Smooth muscle cell (in vitro differentiated cells): ENCODE measurements at regions not wholly inside any gene's neighbourhood (a gene's known extent, or its start where the extent isn't known, plus 50 kb on each side); places are given as distances from the start of the nearest gene placed in this dataset.

ENCODE experiments used
- DNase-seq: peaks from one replicate; lab custom pipeline; 2025; ENCODE audit not compliant: unreplicated experiment; lab: John Stamatoyannopoulos, UW
- H2AFZ ChIP-seq: fragments of 200-600 bp; sonication (generic); 2 replicates; pipeline ENCODE4 v1.6.0; 2016; ENCODE audit warnings: antibody characterized with exemption, low read depth, mild to moderate bottlenecking
- H3F3A ChIP-seq: fragments of 200-600 bp; sonication (generic); 2 replicates; pipeline ENCODE4 v1.6.0; 2017; ENCODE audit warnings: antibody characterized with exemption, low read depth
- H3K27ac ChIP-seq: fragments of 200-600 bp; sonication (generic); 2 replicates; pipeline ENCODE4 v1.5.1; 2016; ENCODE audit warnings: low read depth, mild to moderate bottlenecking
- H3K27me3 ChIP-seq: fragments of 200-600 bp; sonication (generic); 2 replicates; pipeline ENCODE4 v1.6.1; 2016; ENCODE audit warnings: low read depth, mild to moderate bottlenecking
- H3K36me3 ChIP-seq: fragments of 200-600 bp; sonication (generic); 2 replicates; pipeline ENCODE4 v1.5.1; 2016; ENCODE audit warnings: low read depth
- H3K4me1 ChIP-seq: fragments of 200-600 bp; sonication (generic); 2 replicates; pipeline ENCODE4 v1.5.1; 2016; ENCODE audit warnings: low read depth
- H3K4me2 ChIP-seq: fragments of 200-600 bp; sonication (generic); 2 replicates; pipeline ENCODE4 v1.6.0; 2016; ENCODE audit warnings: mild to moderate bottlenecking
- H3K4me3 ChIP-seq: fragments of 200-600 bp; sonication (generic); 2 replicates; pipeline ENCODE4 v1.5.1; 2016; ENCODE audit warnings: mild to moderate bottlenecking
- H3K79me2 ChIP-seq: fragments of 200-600 bp; sonication (generic); 2 replicates; pipeline ENCODE4 v1.6.0; 2016; ENCODE audit warnings: low read depth, mild to moderate bottlenecking
- H3K9ac ChIP-seq: fragments of 200-600 bp; sonication (generic); 2 replicates; pipeline ENCODE4 v1.6.0; 2016; ENCODE audit warnings: low read depth
- H3K9me3 ChIP-seq: fragments of 200-600 bp; sonication (generic); replicated peaks from 2 replicates; pipeline ENCODE4 v1.5.1; 2016; ENCODE audit warnings: low read depth
- H4K20me1 ChIP-seq: fragments of 200-600 bp; sonication (generic); 2 replicates; pipeline ENCODE4 v1.6.0; 2016; ENCODE audit warnings: low read depth
- CTCF ChIP-seq: fragments of 200-600 bp; sonication (generic); IDR thresholded peaks from 2 replicates; pipeline ENCODE4 v1.5.1; 2017; ENCODE audit warnings: borderline replicate concordance, mild to moderate bottlenecking, antibody characterized with exemption; ENCODE audit not compliant: insufficient read depth, poor library complexity, severe bottlenecking
- WGBS: methylation state at CpG from one replicate; pipeline ENCODE4 v1.1.7; 2016; ENCODE audit warnings: low lambda C conversion rate; 5-methylcytosine and 5-hydroxymethylcytosine counted together

- H2AFZ ChIP-seq, result no peak overlapping the region
- no peaks in the 10 kb centered on the region for H3F3A ChIP-seq
- H3K36me3 ChIP-seq, result no peaks in the 10 kb centered on the region
- H3K9me3 ChIP-seq, result no peaks in the 10 kb centered on the region
- no peaks in the 10 kb centered on the region for H4K20me1 ChIP-seq
- H3K79me2 ChIP-seq, result no peaks in the 10 kb centered on the region
- no peak overlapping the region for H3K9ac ChIP-seq
- WGBS, result 78% methylated on average over 2 of the region's 2 CpGs
- H3K27ac ChIP-seq, result no peak overlapping the region
- no peak for DNase-seq
- no peak overlapping the region for H3K4me3 ChIP-seq
- no peaks in the 10 kb centered on the region for H3K27me3 ChIP-seq
- H3K4me1 ChIP-seq, result no peaks in the 10 kb centered on the region
- no peak overlapping the region for H3K4me2 ChIP-seq
- no peak for TF ChIP-seq CTCF
Measured at GRCh38 chr2:78455586-78455985, 569.9 kb upstream of the REG3G start.

- WGBS, result 82% methylated on average over 1 of the region's 1 CpG
- Histone ChIP-seq H3K4me2 (no peak overlapping the region), H3K9me3 (no peaks in the 10 kb centered on the region), H3K27ac (no peak overlapping the region), H3K36me3 (no peaks in the 10 kb centered on the region), H3K9ac (no peak overlapping the region), H3K27me3 (no peaks in the 10 kb centered on the region), H3K4me3 (no peak overlapping the region), H3K4me1 (no peaks in the 10 kb centered on the region), H3F3A (no peaks in the 10 kb centered on the region), H3K79me2 (no peaks in the 10 kb centered on the region), H2AFZ (no peak overlapping the region), H4K20me1 (no peaks in the 10 kb centered on the region)
- TF ChIP-seq CTCF, result no peak
- DNase-seq, result no peak
Measured at GRCh38 chr2:78457269-78457668, 568.2 kb upstream of the REG3G start.

GRCh38 chr2:78465707-78466106 is 559.8 kb upstream of the REG3G start:
- WGBS, result 93% methylated on average over 3 of the region's 3 CpGs
- H3K9ac ChIP-seq, result no peak overlapping the region
- H3K4me3 ChIP-seq, result no peak overlapping the region
- no peak for DNase-seq
- H3K4me1 ChIP-seq, result no peaks in the 10 kb centered on the region
- H3K36me3 ChIP-seq, result no peaks in the 10 kb centered on the region
- H3F3A ChIP-seq, result no peaks in the 10 kb centered on the region
- no peak for TF ChIP-seq CTCF
- H3K9me3 ChIP-seq, result no peaks in the 10 kb centered on the region
- no peaks in the 10 kb centered on the region for H3K27me3 ChIP-seq
- H3K4me2 ChIP-seq, result no peak overlapping the region
- no peaks in the 10 kb centered on the region for H3K79me2 ChIP-seq
- H2AFZ ChIP-seq, result no peak overlapping the region
- H4K20me1 ChIP-seq, result no peaks in the 10 kb centered on the region
- no peak overlapping the region for H3K27ac ChIP-seq

GRCh38 chr2:78476619-78477229 is 548.8 kb upstream of the REG3G start:
- Histone ChIP-seq H3K27ac (no peak overlapping the region), H3K4me2 (no peak overlapping the region), H3K79me2 (no peaks in the 10 kb centered on the region), H4K20me1 (no peaks in the 10 kb centered on the region), H3K4me1 (no peaks in the 10 kb centered on the region), H3K9me3 (no peaks in the 10 kb centered on the region), H2AFZ (no peak overlapping the region), H3K9ac (no peak overlapping the region), H3K4me3 (no peak overlapping the region), H3K36me3 (no peaks in the 10 kb centered on the region), H3F3A (no peaks in the 10 kb centered on the region), H3K27me3 (no peaks in the 10 kb centered on the region)
- TF ChIP-seq CTCF, result no peak
- WGBS, result 91% methylated on average over 8 of the region's 8 CpGs
- DNase-seq, result no peak
